Heart left ventricle (tissue), 13 donors: ENCODE measurements at regions not wholly inside any gene's neighbourhood (a gene's known extent, or its start where the extent isn't known, plus 50 kb on each side); places are given as distances from the start of the nearest gene placed in this dataset.

Experiments
- CTCF ChIP-seq, 12 donors: fragments of 200-600 bp; sonication (generic) in 4 of 12; IDR thresholded peaks; one replicate each; pipeline versions ENCODE4 v1.5.0 to v1.8.0; 2018 to 2022; ENCODE audit warnings: antibody characterized with exemption in 12 of 12, mild to moderate bottlenecking in 5 of 12
- POLR2A ChIP-seq, 2 donors: fragments of 450-650 bp; IDR thresholded peaks; one replicate each; pipeline ENCODE4 v1.6.1; 2017; ENCODE audit warnings: antibody characterized with exemption in 2 of 2, mild to moderate bottlenecking in 2 of 2, moderate library complexity in 2 of 2
- donor health status: ischemic (EF 13 %, LVEDD 7.1; RV severe dilation, severe dysfunction).
- donor health status: DM: no; HTN: yes; CAD: no.
- donor health status: DM: no; HTN: no; CAD: no.
- donor health status: ischemic (EF 25% LVEDD 6.9; RV normal size, moderate dysfunction).
- donor health status: ischemic (EF 25% LVEDD 5.7; RV mildly dilated, moderate dysfunction).
- donor health status: ischemic (EF 35%, LVEDD 5.7; RV mildly dilated, moderate dysfunction).
- donor health status: nonischemic (EF 11% LVEDD 7.7; RV severe dilation, severe dysfunction).
- donor health status: DM: yes; HTN: yes; CAD: no.
- donor health status: PGD.
- donor health status: ischemic (EF 29% LVEDD 5.4; RV normal size, mild dysfunction).
- donor health status: nonischemic (EF 23%, LVEDD 6.1; RV moderate dilation, normal function).

- TF ChIP-seq POLR2A (IDR thresholded peaks at IDR 0.05): no peak
- TF ChIP-seq CTCF (IDR thresholded peaks at IDR 0.05): no peak
Observed at GRCh38 chr1:208893251-208893650, 649.1 kb upstream of the PLXNA2 start.
